Panc1 (cell line): ENCODE measurements at regions not wholly inside any gene's neighbourhood (a gene's known extent, or its start where the extent isn't known, plus 50 kb on each side); places are given as distances from the start of the nearest gene placed in this dataset.

ENCODE experiments used
- ATAC-seq: fragments of 200-7000 bp; cut with Tn5 transposase; 2 replicates; pipeline ENCODE4 v1.9.1; 2020; ENCODE audit warnings: mild to moderate bottlenecking, moderate library complexity
- BruUV-seq: library from RNA; stranded (reverse); fragments of 400-500 nt; replicated peaks from 2 replicates; lab custom pipeline; 2021; lab: Mats Ljungman, UMichigan
- CTCF ChIA-PET: fragments of 300-600 bp; sonication (Branson Sonifier 250); formaldehyde crosslinking; loops from one replicate; lab custom pipeline; 2022; ENCODE audit warnings: antibody characterized with exemption; lab: Charles Lee
- POLR2A ChIA-PET: fragments of 300-600 bp; sonication (Branson Sonifier 250); formaldehyde crosslinking; loops from one replicate; lab custom pipeline; 2022; ENCODE audit warnings: antibody characterized with exemption; lab: Charles Lee
- DNase-seq: peaks from one replicate; pipeline ENCODE4 v3.0.0-alpha.2; 2010; ENCODE audit warnings: low read depth, low spot score
- H3K27ac ChIP-seq: 2 replicates; pipeline ENCODE4 v1.5.1; 2011; ENCODE audit warnings: mild to moderate bottlenecking, low read length, inconsistent platforms
- H3K27me3 ChIP-seq: fragments of 200-500 bp; sonication (Bioruptor generic); 2 replicates; pipeline ENCODE4 v1.6.0; 2014; ENCODE audit warnings: low read length, inconsistent platforms; ENCODE audit not compliant: control insufficient read depth, insufficient read depth
- H3K36me3 ChIP-seq: fragments of 200-500 bp; sonication (Bioruptor generic); 2 replicates; pipeline ENCODE4 v1.5.1; 2014; ENCODE audit warnings: inconsistent platforms, mild to moderate bottlenecking, low read length, moderate library complexity; ENCODE audit not compliant: control insufficient read depth, insufficient read depth
- H3K4me1 ChIP-seq: 2 replicates; pipeline ENCODE4 v1.5.1; 2011; ENCODE audit warnings: inconsistent platforms, mild to moderate bottlenecking, low read length, moderate library complexity; ENCODE audit not compliant: control insufficient read depth, insufficient read depth
- H3K4me3 ChIP-seq, 2 experiments: 2 replicates each; pipeline ENCODE4 v1.5.1; 2011 to 2012; ENCODE audit warnings: low read depth in 2 of 2, low read length in 2 of 2, mild to moderate bottlenecking in 2 of 2, inconsistent platforms in 1 of 2, moderate library complexity in 1 of 2
- H3K9me3 ChIP-seq: fragments of 200-500 bp; sonication (Bioruptor generic); 2 replicates; pipeline ENCODE4 v1.5.1; 2014; ENCODE audit warnings: low read depth, mild to moderate bottlenecking, inconsistent platforms, low read length, moderate library complexity; ENCODE audit not compliant: control insufficient read depth, insufficient read depth
- CTCF ChIP-seq: fragments of 450-650 bp; IDR thresholded peaks from 2 replicates; pipeline ENCODE4 v1.5.1; 2017; ENCODE audit warnings: mild to moderate bottlenecking
- POLR2AphosphoS5 ChIP-seq: IDR thresholded peaks from 2 replicates; pipeline ENCODE4 v1.6.1; 2012; ENCODE audit warnings: mild to moderate bottlenecking, low read depth, low read length, moderate library complexity
- REST ChIP-seq, 2 experiments: IDR thresholded peaks; 2 replicates each; pipeline ENCODE4 v1.6.1; 2011 to 2012; ENCODE audit warnings: low read depth in 2 of 2, control low read depth in 1 of 2, low read length in 1 of 2, mild to moderate bottlenecking in 1 of 2, moderate library complexity in 1 of 2; ENCODE audit not compliant: insufficient read depth in 1 of 2
- SIN3A ChIP-seq: IDR thresholded peaks from 2 replicates; pipeline ENCODE4 v1.6.1; 2012; ENCODE audit warnings: low read depth, mild to moderate bottlenecking, low read length, moderate library complexity, borderline replicate concordance; ENCODE audit not compliant: insufficient read depth
- TCF7L2 ChIP-seq: IDR thresholded peaks from 2 replicates; pipeline ENCODE4 v1.6.1; 2011; ENCODE audit warnings: mild to moderate bottlenecking, low read depth, low read length, inconsistent platforms
- in situ Hi-C: cut with HindIII; loops from 2 replicates; pipeline ENCODE4 v1.10.0; 2016; ENCODE audit warnings: low sequenced_read_pairs, low pct_unique_long_range_greater_than_20kb
- intact Hi-C: fragments of 100-400 bp; cut with micrococcal nuclease; formaldehyde crosslinking; loops from one replicate; pipeline ENCODE4 v1.10.0; 2022; ENCODE audit not compliant: unreplicated experiment

GRCh38 chr3:55329849-55330248 lies 157.3 kb downstream of the WNT5A start:
- in situ Hi-C loops, result no loop called here
- no peak overlapping the region for H3K27ac ChIP-seq
- CTCF ChIA-PET, result interaction anchor here (0.6 kb wide), 1 partner anchor 499 kb away, joined by 4 read pairs; no protein-coding TSS in a partner anchor
- POLR2A ChIA-PET, result interaction anchor here (0.7 kb wide), 1 partner anchor 701 kb away, joined by 7 read pairs; no protein-coding TSS in a partner anchor
- intact Hi-C loops, result no loop called here
- no peaks in the 10 kb centered on the region for H3K9me3 ChIP-seq
- H3K36me3 ChIP-seq, result no peaks in the 10 kb centered on the region
- H3K4me3 ChIP-seq, result no peak overlapping the region
- TF ChIP-seq CTCF (no peak), REST (IDR thresholded peaks at IDR 0.05; ENCODE audit: insufficient read depth in 1 of 2, low read depth in 2 of 2, low read length in 1 of 2) (no peak), SIN3A (no peak), TCF7L2 (no peak), POLR2AphosphoS5 (no peak)
- BruUV-seq, result no TSS peak
- ATAC-seq (no peak; the same call in 1 of the 2 replicates), DNase-seq (peak; percentile 43)
- H3K27me3 ChIP-seq, result no peaks in the 10 kb centered on the region
- H3K4me1 ChIP-seq, result no peaks in the 10 kb centered on the region

- intact Hi-C loops, result no loop called here
- H3K27me3 ChIP-seq, result no peaks in the 10 kb centered on the region
- no peaks in the 10 kb centered on the region for H3K9me3 ChIP-seq
- no peaks in the 10 kb centered on the region for H3K36me3 ChIP-seq
- in situ Hi-C loops, result no loop called here
- ChIA-PET CTCF (no interaction called here), POLR2A (no interaction called here)
- no peak for TF ChIP-seq POLR2AphosphoS5
- TF ChIP-seq REST (IDR thresholded peaks at IDR 0.05; ENCODE audit: insufficient read depth in 1 of 2, low read depth in 2 of 2, low read length in 1 of 2), result no peak
- no peak for TF ChIP-seq TCF7L2
- TF ChIP-seq CTCF, result no peak
- TF ChIP-seq SIN3A, result no peak
- no TSS peak for BruUV-seq
- H3K4me3 ChIP-seq, result no peak overlapping the region
- no peak overlapping the region for H3K27ac ChIP-seq
- H3K4me1 ChIP-seq, result no peaks in the 10 kb centered on the region
- DNase-seq (no peak), ATAC-seq (no peak)
These were observed 159.8 kb downstream of the WNT5A start for GRCh38 chr3:55327131-55327920.
